SK-N-SH (cell line): ENCODE measurements at regions not wholly inside any gene's neighbourhood (a gene's known extent, or its start where the extent isn't known, plus 50 kb on each side); places are given as distances from the start of the nearest gene placed in this dataset.

Experiments used
- CTCF ChIA-PET: fragments of 300-600, 350-600 bp; formaldehyde crosslinking; extraction: SDS; loops from one replicate; lab custom pipeline; 2021; lab: Yijun Ruan, JAX
- POLR2A ChIA-PET: fragments of 350-600 bp; sonication (Branson Sonifier 250); formaldehyde crosslinking; extraction: SDS; loops from one replicate; lab custom pipeline; 2020; ENCODE audit warnings: antibody characterized with exemption, inconsistent platforms; lab: Yijun Ruan, JAX
- DNase-seq: peaks from one replicate; pipeline ENCODE4 v3.0.0; 2012
- H2AFZ ChIP-seq: fragments of 200-600 bp; sonication (generic); 2 replicates; pipeline ENCODE4 v1.8.1; 2016; ENCODE audit warnings: antibody characterized with exemption, mild to moderate bottlenecking, low read depth
- H3F3A ChIP-seq: fragments of 200-600 bp; sonication (generic); replicated peaks from 2 replicates; pipeline ENCODE3; 2016; ENCODE audit warnings: antibody characterized with exemption, mild to moderate bottlenecking; ENCODE audit not compliant: insufficient read depth
- H3K27ac ChIP-seq, 2 experiments: fragments of 200-500 bp in 1 of 2; fragments of 200-600 bp in 1 of 2; sonication (Bioruptor generic) in 1 of 2; sonication (generic), shearing (Covaris generic) in 1 of 2; 2 replicates each; pipeline versions ENCODE4 v1.5.1 to v1.6.1; 2014 to 2016; ENCODE audit warnings: low read depth in 2 of 2, inconsistent platforms in 1 of 2, low read length in 1 of 2, mild to moderate bottlenecking in 1 of 2, mixed read lengths in 1 of 2
- H3K27me3 ChIP-seq: fragments of 200-600 bp; sonication (generic), shearing (Covaris generic); 2 replicates; pipeline ENCODE4 v1.6.1; 2016; ENCODE audit warnings: mixed run types; ENCODE audit not compliant: insufficient read depth
- H3K36me3 ChIP-seq, 2 experiments: fragments of 200-500 bp in 1 of 2; fragments of 200-600 bp in 1 of 2; sonication (Bioruptor generic) in 1 of 2; sonication (generic) in 1 of 2; replicated peaks in 1 of 2; 2 replicates each; pipeline versions ENCODE3 to v1.5.1; 2014 to 2016; ENCODE audit warnings: low read length in 1 of 2, mild to moderate bottlenecking in 1 of 2; ENCODE audit not compliant: insufficient read depth in 2 of 2, control insufficient read depth in 1 of 2
- H3K4me1 ChIP-seq, 2 experiments: fragments of 200-500 bp in 1 of 2; fragments of 200-600 bp in 1 of 2; sonication (Bioruptor generic) in 1 of 2; sonication (generic), shearing (Covaris generic) in 1 of 2; 2 replicates each; pipeline versions ENCODE4 v1.5.1 to v1.6.1; 2014 to 2016; ENCODE audit warnings: low read depth in 1 of 2, low read length in 1 of 2, mixed run types in 1 of 2; ENCODE audit not compliant: insufficient read depth in 2 of 2, control insufficient read depth in 1 of 2
- H3K4me2 ChIP-seq: fragments of 200-600 bp; sonication (generic), shearing (Covaris generic); 2 replicates; pipeline ENCODE4 v1.6.1; 2017; ENCODE audit warnings: mixed run types
- H3K4me3 ChIP-seq, 2 experiments: fragments of 200-500 bp in 1 of 2; fragments of 200-600 bp in 1 of 2; sonication (Bioruptor generic) in 1 of 2; sonication (generic), shearing (Covaris generic) in 1 of 2; 2 replicates each; pipeline versions ENCODE4 v1.5.1 to v1.8.1; 2014 to 2016; ENCODE audit warnings: low read depth in 2 of 2, inconsistent platforms in 1 of 2, low read length in 1 of 2, mild to moderate bottlenecking in 1 of 2, mixed read lengths in 1 of 2, moderate library complexity in 1 of 2
- H3K79me2 ChIP-seq: fragments of 200-600 bp; sonication (generic); 2 replicates; pipeline ENCODE4 v1.8.1; 2017; ENCODE audit warnings: mild to moderate bottlenecking; ENCODE audit not compliant: insufficient read depth
- H3K9ac ChIP-seq: fragments of 200-600 bp; sonication (generic); 2 replicates; pipeline ENCODE4 v1.6.1; 2017; ENCODE audit warnings: mixed run types
- H3K9me2 ChIP-seq: fragments of 200-600 bp; sonication (generic); 2 replicates; pipeline ENCODE4 v1.6.1; 2017; ENCODE audit warnings: mixed run types
- H3K9me3 ChIP-seq: fragments of 200-600 bp; sonication (generic); 2 replicates; pipeline ENCODE4 v1.6.1; 2017; ENCODE audit warnings: mixed run types, mild to moderate bottlenecking, moderate library complexity
- H4K20me1 ChIP-seq: fragments of 200-600 bp; sonication (generic); 2 replicates; pipeline ENCODE4 v1.6.1; 2017; ENCODE audit warnings: mild to moderate bottlenecking, mixed run types; ENCODE audit not compliant: insufficient read depth
- CHD2 ChIP-seq: fragments of 150-350 bp; IDR thresholded peaks from 2 replicates; pipeline ENCODE4 v1.6.1; 2018; ENCODE audit warnings: low read length; ENCODE audit not compliant: partially characterized antibody
- ELF1 ChIP-seq: IDR thresholded peaks from 2 replicates; pipeline ENCODE4 v1.4.0; 2012
- EZH2phosphoT487 ChIP-seq: fragments of 200-600 bp; sonication (generic); IDR thresholded peaks from 2 replicates; pipeline ENCODE4 v1.6.1; 2017; ENCODE audit warnings: low read depth, mixed run types, mild to moderate bottlenecking, antibody characterized with exemption, moderate library complexity, borderline replicate concordance
- FOXJ3 ChIP-seq: sonication (generic); formaldehyde crosslinking; IDR thresholded peaks from 2 replicates; pipeline ENCODE4 v1.5.1; 2020; ENCODE audit warnings: mild to moderate bottlenecking, missing genetic modification reagents
- GATA2 ChIP-seq: sonication (generic); formaldehyde crosslinking; IDR thresholded peaks from 2 replicates; pipeline ENCODE4 v1.5.0; 2020; ENCODE audit warnings: mild to moderate bottlenecking, missing genetic modification reagents
- MEF2A ChIP-seq: IDR thresholded peaks from 2 replicates; pipeline ENCODE4 v1.4.0; 2012; ENCODE audit warnings: low read depth, borderline replicate concordance
- MXI1 ChIP-seq: IDR thresholded peaks from 2 replicates; pipeline ENCODE4 v1.6.1; 2012; ENCODE audit warnings: mild to moderate bottlenecking, low read depth, low read length, improper control_type of control experiment
- NRF1 ChIP-seq: IDR thresholded peaks from 2 replicates; pipeline ENCODE4 v1.6.1; 2012; ENCODE audit warnings: low read depth, mild to moderate bottlenecking, low read length
- POLR2AphosphoS5 ChIP-seq: IDR thresholded peaks from 2 replicates; pipeline ENCODE4 v1.6.1; 2012; ENCODE audit warnings: low read depth, low read length
- RCOR1 ChIP-seq: fragments of 150-350 bp; IDR thresholded peaks from 2 replicates; pipeline ENCODE4 v1.6.1; 2017; ENCODE audit warnings: antibody characterized with exemption, low read length
- TAF1 ChIP-seq: IDR thresholded peaks from 2 replicates; pipeline ENCODE4 v1.6.1; 2012; ENCODE audit warnings: low read depth, mild to moderate bottlenecking, low read length, moderate library complexity, borderline replicate concordance
- WGBS: methylation state at CpG from one replicate; pipeline ENCODE4 v1.1.6; 2017; ENCODE audit warnings: low lambda C conversion rate; 5-methylcytosine and 5-hydroxymethylcytosine counted together
- TF ChIP-seq, protein P1 (sequence below): IDR thresholded peaks from 2 replicates; pipeline ENCODE4; 2012
- TF ChIP-seq, protein P2 (sequence below): IDR thresholded peaks from 2 replicates; pipeline ENCODE4 v1.4.0; 2012; ENCODE audit warnings: low read depth, borderline replicate concordance

DNA sequence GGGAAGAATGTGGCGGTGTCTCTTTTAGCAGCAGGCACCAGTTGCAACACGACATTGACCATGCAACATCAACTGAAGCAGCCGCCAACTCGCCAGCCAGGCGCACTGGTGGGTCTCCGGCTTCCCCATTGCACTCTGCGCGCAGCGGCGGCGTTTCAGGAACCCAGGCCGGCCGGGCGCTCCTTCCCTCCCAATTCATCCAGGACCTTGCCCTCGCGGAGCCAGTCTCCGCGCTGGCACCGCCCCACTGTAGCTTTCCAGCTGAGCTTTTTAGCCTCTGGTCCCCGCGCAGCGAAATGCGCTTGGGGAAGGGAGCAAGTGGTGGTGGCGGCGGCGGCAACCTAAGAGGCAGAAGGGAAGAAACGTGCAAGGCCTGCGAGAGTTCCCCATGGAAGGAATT, 297.9 kb upstream of the RIMS1 start (continued):
- no peak for TF ChIP-seq CHD2
- TF ChIP-seq ELF1, result no peak
- TF ChIP-seq FOXJ3, result no peak
- TF ChIP-seq, protein P1, sequence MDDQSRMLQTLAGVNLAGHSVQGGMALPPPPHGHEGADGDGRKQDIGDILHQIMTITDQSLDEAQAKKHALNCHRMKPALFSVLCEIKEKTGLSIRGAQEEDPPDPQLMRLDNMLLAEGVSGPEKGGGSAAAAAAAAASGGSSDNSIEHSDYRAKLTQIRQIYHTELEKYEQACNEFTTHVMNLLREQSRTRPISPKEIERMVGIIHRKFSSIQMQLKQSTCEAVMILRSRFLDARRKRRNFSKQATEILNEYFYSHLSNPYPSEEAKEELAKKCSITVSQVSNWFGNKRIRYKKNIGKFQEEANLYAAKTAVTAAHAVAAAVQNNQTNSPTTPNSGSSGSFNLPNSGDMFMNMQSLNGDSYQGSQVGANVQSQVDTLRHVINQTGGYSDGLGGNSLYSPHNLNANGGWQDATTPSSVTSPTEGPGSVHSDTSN, result no peak
- TF ChIP-seq, protein P2, sequence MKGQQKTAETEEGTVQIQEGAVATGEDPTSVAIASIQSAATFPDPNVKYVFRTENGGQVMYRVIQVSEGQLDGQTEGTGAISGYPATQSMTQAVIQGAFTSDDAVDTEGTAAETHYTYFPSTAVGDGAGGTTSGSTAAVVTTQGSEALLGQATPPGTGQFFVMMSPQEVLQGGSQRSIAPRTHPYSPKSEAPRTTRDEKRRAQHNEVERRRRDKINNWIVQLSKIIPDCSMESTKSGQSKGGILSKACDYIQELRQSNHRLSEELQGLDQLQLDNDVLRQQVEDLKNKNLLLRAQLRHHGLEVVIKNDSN, result no peak
- TF ChIP-seq MXI1, result no peak
- TF ChIP-seq POLR2AphosphoS5, result no peak
- no peak for TF ChIP-seq RCOR1
- TF ChIP-seq EZH2phosphoT487, result no peak
- no peak for TF ChIP-seq TAF1
- no peak for TF ChIP-seq GATA2 (CRISPR knock-in tag)

DNA sequence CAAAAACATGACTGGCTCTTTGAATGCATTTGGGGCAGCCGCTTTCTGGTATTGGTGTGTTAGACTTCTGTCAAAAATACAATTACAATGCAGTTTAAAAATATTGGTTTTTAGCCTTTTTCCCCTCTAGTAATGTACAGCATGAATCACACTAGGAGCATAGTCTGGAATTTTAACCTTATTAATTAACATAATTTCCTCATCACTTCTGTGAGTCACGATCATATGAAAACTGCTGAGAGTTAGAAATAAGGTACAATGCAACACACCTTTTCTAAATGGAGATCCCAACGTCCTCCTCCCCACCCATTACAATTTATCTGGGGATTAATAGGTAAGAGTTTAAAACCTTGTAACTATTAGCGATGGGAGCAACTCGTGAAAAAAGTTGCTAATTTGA, 297.1 kb upstream of the RIMS1 start:
- no peaks in the 10 kb centered on the region for H3F3A ChIP-seq
- no peaks in the 10 kb centered on the region for H3K36me3 ChIP-seq
- WGBS, result 32% methylated on average over 5 of the region's 5 CpGs
- H3K27ac ChIP-seq, result no peak overlapping the region
- CTCF ChIA-PET, result no interaction called here
- H3K79me2 ChIP-seq, result no peaks in the 10 kb centered on the region
- no peak overlapping the region for H3K9ac ChIP-seq
- no peaks in the 10 kb centered on the region for H3K9me3 ChIP-seq
- TF ChIP-seq GATA2 (CRISPR knock-in tag) (no peak), NRF1 (no peak), MEF2A (no peak)
- TF ChIP-seq, all 33 proteins: peak for 0
- POLR2A ChIA-PET, result no interaction called here
- no peak overlapping the region for H2AFZ ChIP-seq
- H3K9me2 ChIP-seq, result no peaks in the 10 kb centered on the region
- no peak for DNase-seq
- H3K4me1 ChIP-seq, result no peaks in the 10 kb centered on the region
- H4K20me1 ChIP-seq, result no peaks in the 10 kb centered on the region
- H3K4me2 ChIP-seq, result no peak overlapping the region
- no peak overlapping the region for H3K4me3 ChIP-seq
- H3K27me3 ChIP-seq, result no peaks in the 10 kb centered on the region

DNA sequence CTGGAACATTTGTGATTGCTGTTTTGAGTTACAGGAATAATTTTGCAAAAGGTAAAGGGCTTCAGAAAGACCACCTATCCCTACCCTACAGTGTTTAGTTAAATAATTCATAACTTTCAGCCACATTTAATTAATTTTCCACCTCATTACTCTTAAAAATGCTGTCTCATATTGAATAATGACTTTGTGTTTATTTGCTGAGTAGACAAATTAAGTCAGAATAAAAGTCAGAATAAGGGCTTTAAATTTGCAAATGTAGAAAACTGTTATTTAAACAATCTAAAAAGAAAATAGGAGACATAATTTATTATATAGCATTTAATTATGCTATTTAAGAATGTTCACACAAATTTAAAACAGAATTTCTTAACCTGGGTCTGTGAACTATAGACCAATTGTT, 293.7 kb upstream of the RIMS1 start:
- TF ChIP-seq TAF1, result no peak
- ChIA-PET CTCF (no interaction called here), POLR2A (no interaction called here)
- Histone ChIP-seq H3K9ac (no peak overlapping the region), H3K27me3 (no peaks in the 10 kb centered on the region), H3K4me1 (no peaks in the 10 kb centered on the region), H3F3A (no peaks in the 10 kb centered on the region), H3K79me2 (no peaks in the 10 kb centered on the region), H3K36me3 (no peaks in the 10 kb centered on the region), H3K9me3 (no peaks in the 10 kb centered on the region), H4K20me1 (no peaks in the 10 kb centered on the region), H3K9me2 (no peaks in the 10 kb centered on the region), H3K27ac (no peak overlapping the region), H2AFZ (no peak overlapping the region), H3K4me3 (no peak overlapping the region), H3K4me2 (no peak overlapping the region)
- no peak for DNase-seq
